MCF 10A (cell line): ENCODE measurements at regions not wholly inside any gene's neighbourhood (a gene's known extent, or its start where the extent isn't known, plus 50 kb on each side); places are given as distances from the start of the nearest gene placed in this dataset.
"Not testable (repeated sequence)": the region's sequence is repeated elsewhere in the genome, so short reads cannot be mapped to it uniquely, and the experiment has no call there.

ENCODE experiments used
- BruUV-seq: library from RNA; stranded (reverse); fragments of 400-500 nt; replicated peaks from 2 replicates; lab custom pipeline; 2021; lab: Mats Ljungman, UMichigan
- CTCF ChIA-PET: fragments of 300-600 bp; sonication (Branson Sonifier 250); formaldehyde crosslinking; extraction: SDS; loops from one replicate; lab custom pipeline; 2021; ENCODE audit warnings: antibody characterized with exemption, inconsistent platforms; lab: Yijun Ruan, JAX
- POLR2A ChIA-PET: fragments of 300-600, 350-650 bp; sonication (Branson Sonifier 250); formaldehyde crosslinking; extraction: SDS; loops from one replicate; lab custom pipeline; 2020; ENCODE audit warnings: antibody characterized with exemption, inconsistent platforms; lab: Yijun Ruan, JAX
- DNase-seq: peaks from one replicate; pipeline ENCODE4 v3.0.0-alpha.2; 2018; ENCODE audit not compliant: unreplicated experiment
- H3K27ac Mint-ChIP-seq: one replicate; pipeline ENCODE4 v1.8.0; 2022; ENCODE audit warnings: mild to moderate bottlenecking, low read depth, mixed read lengths; ENCODE audit not compliant: unreplicated experiment
- H3K27me3 Mint-ChIP-seq: one replicate; pipeline ENCODE4 v1.8.0; 2022; ENCODE audit warnings: mixed read lengths; ENCODE audit not compliant: insufficient read depth, unreplicated experiment
- H3K36me3 Mint-ChIP-seq: one replicate; pipeline ENCODE4 v1.8.0; 2022; ENCODE audit warnings: mild to moderate bottlenecking, moderate library complexity, mixed read lengths; ENCODE audit not compliant: insufficient read depth, unreplicated experiment
- H3K4me1 Mint-ChIP-seq: one replicate; pipeline ENCODE4 v1.8.0; 2022; ENCODE audit warnings: mixed read lengths; ENCODE audit not compliant: insufficient read depth, unreplicated experiment
- H3K4me3 Mint-ChIP-seq: one replicate; pipeline ENCODE4 v1.8.0; 2022; ENCODE audit warnings: mild to moderate bottlenecking, moderate library complexity, mixed read lengths; ENCODE audit not compliant: unreplicated experiment
- H3K9me3 Mint-ChIP-seq: one replicate; pipeline ENCODE4 v1.8.0; 2022; ENCODE audit warnings: mixed read lengths; ENCODE audit not compliant: unreplicated experiment
- CTCF ChIP-seq: fragments of 200-600 bp; IDR thresholded peaks from one replicate; pipeline ENCODE4 v1.8.0; 2022; ENCODE audit warnings: antibody characterized with exemption, mild to moderate bottlenecking; ENCODE audit not compliant: unreplicated experiment
- intact Hi-C: fragments of 100-400 bp; cut with micrococcal nuclease; formaldehyde crosslinking; loops from 2 replicates; pipeline ENCODE4 v1.14.1; 2022

DNA sequence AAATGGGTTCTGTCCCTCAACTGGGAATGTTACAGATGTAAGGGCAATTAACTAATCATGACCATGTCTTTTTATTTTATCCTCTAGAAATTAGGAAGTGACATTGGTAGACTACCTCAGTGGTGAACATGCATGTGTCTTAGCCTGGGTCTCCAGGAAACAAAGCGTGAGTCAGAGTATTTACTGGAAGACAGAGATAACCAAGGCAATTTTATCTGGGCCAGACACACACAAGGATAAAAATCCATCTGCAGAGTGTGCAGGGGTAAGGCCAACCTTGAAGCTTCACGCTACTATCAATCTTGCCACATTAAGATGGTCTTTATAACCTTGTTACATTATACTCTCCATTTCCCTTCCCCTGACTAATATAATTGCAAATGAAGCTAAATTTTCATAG lies 487.5 kb downstream of the SUCLG1 start:
- Mint-ChIP-seq H3K4me1 (peaks cover 14% of the 10 kb centered on the region), H3K36me3 (no peaks in the 10 kb centered on the region), H3K4me3 (no peak overlapping the region), H3K9me3 (peaks cover 6% of the 10 kb centered on the region), H3K27ac (peak overlapping the region; percentile 61), H3K27me3 (no peaks in the 10 kb centered on the region)
- intact Hi-C loops: no loop called here
- no peak for TF ChIP-seq CTCF
- DNase-seq: peak; percentile 9
- POLR2A ChIA-PET: interaction anchor here (1.5 kb wide), 1 partner anchor 21 kb away, joined by 5 read pairs; no protein-coding TSS in a partner anchor
- CTCF ChIA-PET: interaction anchor here (0.6 to 1.2 kb wide), 5 partner anchors 11 to 1644 kb away, joined by 3 read pairs; no protein-coding TSS in a partner anchor
- no TSS peak for BruUV-seq

- Mint-ChIP-seq H3K9me3 (peaks cover 6% of the 10 kb centered on the region), H3K27ac (no peak overlapping the region), H3K36me3 (no peaks in the 10 kb centered on the region), H3K27me3 (no peaks in the 10 kb centered on the region), H3K4me3 (no peak overlapping the region), H3K4me1 (peaks cover 14% of the 10 kb centered on the region)
- no peak for DNase-seq
- POLR2A ChIA-PET: interaction anchor here (0.6 to 1.0 kb wide), 2 partner anchors 13 to 399 kb away, joined by 3 to 4 read pairs; no protein-coding TSS in a partner anchor
- intact Hi-C loops: no loop called here
- TF ChIP-seq CTCF: no peak
- CTCF ChIA-PET: interaction anchor here (0.9 kb wide), 1 partner anchor 20 kb away, joined by 3 read pairs; no protein-coding TSS in a partner anchor
- BruUV-seq: no TSS peak
Observed at GRCh38 chr2:83970217-83970929, 488.7 kb downstream of the SUCLG1 start.

GRCh38 chr2:83969085-83969484 lies 490.0 kb downstream of the SUCLG1 start:
- ChIA-PET CTCF (interaction anchor here (0.7 kb wide), 1 partner anchor 346 kb away, joined by 3 read pairs; no protein-coding TSS in a partner anchor), POLR2A (no interaction called here)
- Mint-ChIP-seq H3K27ac (no peak overlapping the region), H3K9me3 (peaks cover 6% of the 10 kb centered on the region), H3K27me3 (no peaks in the 10 kb centered on the region), H3K4me3 (no peak overlapping the region), H3K4me1 (peaks cover 14% of the 10 kb centered on the region), H3K36me3 (no peaks in the 10 kb centered on the region)
- DNase-seq: no peak
- no peak for TF ChIP-seq CTCF
- intact Hi-C loops: no loop called here
- BruUV-seq: no TSS peak

GRCh38 chr2:83967854-83968253 lies 491.2 kb downstream of the SUCLG1 start:
- no peak for TF ChIP-seq CTCF
- ChIA-PET CTCF (interaction anchor here (0.6 to 0.7 kb wide), 4 partner anchors 20 to 1866 kb away, joined by 3 to 4 read pairs (median 3); no protein-coding TSS in a partner anchor), POLR2A (interaction anchor here (0.6 to 0.9 kb wide), 2 partner anchors 11 to 137 kb away, joined by 3 read pairs; no protein-coding TSS in a partner anchor)
- Mint-ChIP-seq H3K27me3 (no peaks in the 10 kb centered on the region), H3K4me3 (no peak overlapping the region), H3K9me3 (peaks cover 6% of the 10 kb centered on the region), H3K4me1 (peaks cover 14% of the 10 kb centered on the region), H3K36me3 (no peaks in the 10 kb centered on the region), H3K27ac (no peak overlapping the region)
- BruUV-seq: no TSS peak
- intact Hi-C loops: no loop called here
- peak; percentile 15 for DNase-seq

- H3K4me3 Mint-ChIP-seq, BruUV-seq, CTCF ChIA-PET, intact Hi-C loops, DNase-seq, POLR2A ChIA-PET, H3K27ac Mint-ChIP-seq, H3K36me3 Mint-ChIP-seq, H3K9me3 Mint-ChIP-seq, H3K27me3 Mint-ChIP-seq: not testable (repeated sequence)
- peaks cover 11% of the 10 kb centered on the region for H3K4me1 Mint-ChIP-seq
Observed at GRCh38 chr2:83966946-83967345, 492.1 kb downstream of the SUCLG1 start.
